LNCaP clone FGC (cell line): ENCODE measurements at regions not wholly inside any gene's neighbourhood (a gene's known extent, or its start where the extent isn't known, plus 50 kb on each side); places are given as distances from the start of the nearest gene placed in this dataset.

Experiments used
- DNase-seq: peaks from one replicate; pipeline ENCODE4 v3.0.0-alpha.2; 2011; ENCODE audit warnings: low read depth
- H3K4me3 ChIP-seq: 2 replicates; pipeline ENCODE4 v1.5.1; 2011; ENCODE audit warnings: mild to moderate bottlenecking, low read depth, low read length, control low read depth
- TF ChIP-seq, protein P1 (sequence below): IDR thresholded peaks from 2 replicates; pipeline ENCODE4 v1.5.1; 2012; ENCODE audit warnings: mild to moderate bottlenecking; ENCODE audit not compliant: control insufficient read depth, insufficient read depth; ENCODE audit errors: extremely low read depth

GRCh38 chr5:105563842-105564241, 2001.3 kb upstream of the NUDT12 start:
- DNase-seq = no peak
- TF ChIP-seq, protein P1, sequence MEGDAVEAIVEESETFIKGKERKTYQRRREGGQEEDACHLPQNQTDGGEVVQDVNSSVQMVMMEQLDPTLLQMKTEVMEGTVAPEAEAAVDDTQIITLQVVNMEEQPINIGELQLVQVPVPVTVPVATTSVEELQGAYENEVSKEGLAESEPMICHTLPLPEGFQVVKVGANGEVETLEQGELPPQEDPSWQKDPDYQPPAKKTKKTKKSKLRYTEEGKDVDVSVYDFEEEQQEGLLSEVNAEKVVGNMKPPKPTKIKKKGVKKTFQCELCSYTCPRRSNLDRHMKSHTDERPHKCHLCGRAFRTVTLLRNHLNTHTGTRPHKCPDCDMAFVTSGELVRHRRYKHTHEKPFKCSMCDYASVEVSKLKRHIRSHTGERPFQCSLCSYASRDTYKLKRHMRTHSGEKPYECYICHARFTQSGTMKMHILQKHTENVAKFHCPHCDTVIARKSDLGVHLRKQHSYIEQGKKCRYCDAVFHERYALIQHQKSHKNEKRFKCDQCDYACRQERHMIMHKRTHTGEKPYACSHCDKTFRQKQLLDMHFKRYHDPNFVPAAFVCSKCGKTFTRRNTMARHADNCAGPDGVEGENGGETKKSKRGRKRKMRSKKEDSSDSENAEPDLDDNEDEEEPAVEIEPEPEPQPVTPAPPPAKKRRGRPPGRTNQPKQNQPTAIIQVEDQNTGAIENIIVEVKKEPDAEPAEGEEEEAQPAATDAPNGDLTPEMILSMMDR = no peak

GRCh38 chr5:105554568-105555169, 1992.1 kb upstream of the NUDT12 start:
- no peak for DNase-seq
- TF ChIP-seq, protein P1 = no peak
- no peak overlapping the region for H3K4me3 ChIP-seq

More at GRCh38 chr5:105563842-105564241, 2001.3 kb upstream of the NUDT12 start:
- H3K4me3 ChIP-seq = no peak overlapping the region

- DNase-seq = no peak
- TF ChIP-seq, protein P1 = no peak
Measured at GRCh38 chr5:105544300-105544699, 1981.7 kb upstream of the NUDT12 start.

DNA sequence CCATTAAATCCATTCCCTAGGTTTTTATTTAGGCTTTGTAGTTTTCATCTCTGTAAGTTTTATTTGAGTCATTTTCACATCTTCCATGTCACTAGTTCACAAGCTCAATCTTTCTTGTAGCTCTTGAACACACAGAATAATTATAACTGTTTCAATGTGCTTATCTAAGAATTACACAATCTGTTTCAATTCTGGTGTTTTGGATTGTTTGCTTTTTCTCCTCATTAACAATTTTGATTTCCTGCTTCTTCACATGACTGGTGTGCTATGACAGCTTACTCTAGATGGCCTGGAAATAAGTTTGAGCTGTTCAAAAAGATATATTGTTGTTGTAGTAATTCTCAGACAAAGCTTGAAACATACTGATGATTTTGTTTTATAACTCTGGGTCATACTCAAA, 1974.1 kb upstream of the NUDT12 start:
- DNase-seq = no peak
- H3K4me3 ChIP-seq = no peak overlapping the region
- TF ChIP-seq, protein P1 = no peak

More at GRCh38 chr5:105544300-105544699, 1981.7 kb upstream of the NUDT12 start:
- no peak overlapping the region for H3K4me3 ChIP-seq

DNA sequence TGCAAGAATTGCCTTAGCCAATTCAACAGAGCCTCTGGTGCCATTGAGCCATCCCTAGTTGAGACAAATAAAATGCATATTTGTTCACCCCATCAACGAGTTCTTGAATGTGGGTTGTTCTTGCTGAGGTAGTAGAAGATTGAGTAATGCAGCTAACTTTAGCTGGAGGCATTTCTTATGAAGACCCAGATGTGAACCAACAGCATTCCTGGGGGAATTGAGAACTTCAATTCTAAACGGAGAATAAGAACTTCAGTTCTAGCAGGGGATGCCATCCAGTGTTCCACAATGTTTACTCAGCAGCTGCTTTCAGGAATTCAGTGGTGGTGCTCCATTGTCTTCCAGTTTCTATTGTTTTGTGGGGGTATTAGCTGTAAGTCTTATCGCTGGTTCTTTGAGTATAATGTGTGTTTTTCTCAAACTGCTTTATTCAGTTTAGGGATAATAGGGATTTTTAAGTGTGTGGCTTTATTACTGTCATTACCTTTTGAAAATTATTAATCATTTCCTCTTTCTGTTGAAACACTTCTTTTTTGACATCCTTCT, 1968.2 kb upstream of the NUDT12 start:
- H3K4me3 ChIP-seq = no peak overlapping the region
- DNase-seq = no peak
- TF ChIP-seq, protein P1 = no peak

DNA sequence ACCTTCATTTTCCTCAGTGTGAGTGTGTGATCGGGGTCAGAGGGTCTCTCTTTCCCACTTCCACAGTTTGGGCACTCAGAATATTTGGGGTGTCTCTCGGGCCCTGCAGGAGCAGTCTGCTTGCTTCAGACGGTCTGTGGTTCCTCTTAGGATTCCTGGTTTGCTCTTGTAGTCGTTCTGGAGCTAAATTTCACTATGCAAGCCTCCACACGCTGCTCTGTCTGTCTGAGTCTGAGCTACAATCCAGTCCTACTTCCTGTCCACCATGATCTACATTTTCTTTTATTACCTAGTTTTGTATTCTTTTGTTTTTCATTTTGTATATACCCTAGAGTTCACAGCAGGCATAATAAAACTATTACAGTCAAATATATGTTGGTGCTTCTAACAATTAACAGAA, 1967.3 kb upstream of the NUDT12 start:
- H3K4me3 ChIP-seq = no peak overlapping the region
- TF ChIP-seq, protein P1 = no peak

DNA sequence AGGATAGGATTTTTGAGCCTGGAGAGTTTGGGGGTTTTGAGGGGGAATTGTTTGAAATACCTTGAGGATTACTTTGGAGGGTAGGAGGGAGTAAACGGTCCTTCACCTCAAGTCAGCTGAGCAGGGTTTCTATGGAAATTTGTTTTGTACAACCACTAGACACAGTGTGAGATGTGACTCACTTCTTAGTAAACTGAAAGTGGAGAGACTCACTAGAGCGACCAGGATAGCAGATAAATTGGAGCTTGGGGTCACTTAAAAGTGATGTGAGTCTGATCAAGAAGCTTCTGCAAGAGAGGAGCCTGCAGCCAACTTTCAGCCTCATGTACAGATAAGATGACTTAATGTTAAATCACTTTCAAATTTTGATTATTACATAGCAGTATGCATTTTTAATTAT, 1945.9 kb upstream of the NUDT12 start:
- DNase-seq = no peak
- TF ChIP-seq, protein P1 = no peak
- H3K4me3 ChIP-seq = no peak overlapping the region

More for the DNA sequence above, 1967.3 kb upstream of the NUDT12 start:
- no peak for DNase-seq
